Stimulated activated CD4-positive, alpha-beta T cell treated with anti-CD3 and anti-CD28 coated beads, TNF-alpha, amount 100 ng/mL, for 24 hours (primary cell): ENCODE measurements at regions not wholly inside any gene's neighbourhood (a gene's known extent, or its start where the extent isn't known, plus 50 kb on each side); places are given as distances from the start of the nearest gene placed in this dataset.

ENCODE experiments used
- DNase-seq, 3 experiments: peaks; one replicate each; pipeline ENCODE4 v3.0.0-alpha.2; 2020; ENCODE audit warnings: low read depth in 3 of 3

- DNase-seq = no peak
Measured at GRCh38 chr1:163655565-163655964, 333.8 kb downstream of the NUF2 start.

GRCh38 chr1:163656095-163656759 lies 334.5 kb downstream of the NUF2 start:
- DNase-seq = no peak

- no peak for DNase-seq
Measured at GRCh38 chr1:163657719-163658118, 336.0 kb downstream of the NUF2 start.

GRCh38 chr1:163661391-163661790 lies 339.6 kb downstream of the NUF2 start:
- DNase-seq = no peak

- no peak for DNase-seq
Measured at GRCh38 chr1:163664671-163665335, 343.0 kb downstream of the NUF2 start.

- no peak for DNase-seq
Measured at GRCh38 chr1:163668472-163668871, 346.7 kb downstream of the NUF2 start.

- no peak for DNase-seq
Measured at GRCh38 chr1:163670989-163671757, 349.4 kb downstream of the NUF2 start.

GRCh38 chr1:163672976-163673758 lies 351.4 kb downstream of the NUF2 start:
- no peak for DNase-seq

- no peak for DNase-seq
Measured at GRCh38 chr1:163673759-163674151, 352.0 kb downstream of the NUF2 start.

- DNase-seq = no peak
Measured at GRCh38 chr1:163674236-163674635, 352.5 kb downstream of the NUF2 start.

- no peak for DNase-seq
Measured at GRCh38 chr1:163684785-163685184, 363.0 kb downstream of the NUF2 start.

- no peak for DNase-seq
Measured at GRCh38 chr1:163692266-163692665, 370.5 kb downstream of the NUF2 start.

GRCh38 chr1:163697137-163697536 lies 375.4 kb downstream of the NUF2 start:
- DNase-seq = no peak

GRCh38 chr1:163701783-163702374 lies 380.1 kb downstream of the NUF2 start:
- no peak for DNase-seq

GRCh38 chr1:163703794-163704193 lies 382.0 kb downstream of the NUF2 start:
- DNase-seq = no peak

- no peak for DNase-seq
Measured at GRCh38 chr1:163706915-163707314, 385.2 kb downstream of the NUF2 start.

GRCh38 chr1:163709636-163710035 lies 387.9 kb downstream of the NUF2 start:
- DNase-seq = no peak

- DNase-seq = no peak
Measured at GRCh38 chr1:163712321-163712720, 390.6 kb downstream of the NUF2 start.

GRCh38 chr1:163720294-163720693 lies 398.5 kb downstream of the NUF2 start:
- DNase-seq = no peak

- no peak for DNase-seq
Measured at GRCh38 chr1:163725551-163725950, 403.8 kb downstream of the NUF2 start.

- no peak for DNase-seq
Measured at GRCh38 chr1:163730411-163730821, 408.7 kb downstream of the NUF2 start.

GRCh38 chr1:163737261-163737660 lies 415.5 kb downstream of the NUF2 start:
- no peak for DNase-seq
